Muscle of arm (tissue), 1 donor: ENCODE measurements at regions not wholly inside any gene's neighbourhood (a gene's known extent, or its start where the extent isn't known, plus 50 kb on each side); places are given as distances from the start of the nearest gene placed in this dataset.

ENCODE experiments used
- DNase-seq: peaks from one replicate; pipeline ENCODE4 v3.0.0-alpha.2; 2013

GRCh38 chr13:71087006-71087405, 780.0 kb downstream of the DACH1 start:
- DNase-seq: no peak

GRCh38 chr13:71082631-71083030, 784.4 kb downstream of the DACH1 start:
- no peak for DNase-seq

GRCh38 chr13:71079638-71080037, 787.4 kb downstream of the DACH1 start:
- DNase-seq: no peak

GRCh38 chr13:71068041-71068440, 799.0 kb downstream of the DACH1 start:
- DNase-seq: no peak

- DNase-seq: no peak
Measured at GRCh38 chr13:71067165-71067815, 799.7 kb downstream of the DACH1 start.

GRCh38 chr13:71056581-71056980, 810.4 kb downstream of the DACH1 start:
- DNase-seq: no peak

GRCh38 chr13:71055644-71056043, 811.4 kb downstream of the DACH1 start:
- DNase-seq: no peak

- DNase-seq: no peak
Measured at GRCh38 chr13:71055047-71055446, 812.0 kb downstream of the DACH1 start.

- no peak for DNase-seq
Measured at GRCh38 chr13:71054358-71054757, 812.6 kb downstream of the DACH1 start.

GRCh38 chr13:71051573-71051972, 815.4 kb downstream of the DACH1 start:
- no peak for DNase-seq

GRCh38 chr13:71046360-71047079, 820.5 kb downstream of the DACH1 start:
- DNase-seq: no peak

- DNase-seq: no peak
Measured at GRCh38 chr13:71045101-71045500, 821.9 kb downstream of the DACH1 start.

GRCh38 chr13:71039440-71039839, 827.6 kb downstream of the DACH1 start:
- no peak for DNase-seq

- DNase-seq: no peak
Measured at GRCh38 chr13:71034018-71034417, 833.0 kb downstream of the DACH1 start.

GRCh38 chr13:71033026-71033425, 834.0 kb downstream of the DACH1 start:
- DNase-seq: no peak

- no peak for DNase-seq
Measured at GRCh38 chr13:71030784-71031183, 836.2 kb downstream of the DACH1 start.

GRCh38 chr13:71028884-71029283, 838.1 kb downstream of the DACH1 start:
- no peak for DNase-seq

- DNase-seq: no peak
Measured at GRCh38 chr13:71021825-71022422, 845.1 kb downstream of the DACH1 start.

GRCh38 chr13:71018995-71019394, 848.0 kb downstream of the DACH1 start:
- no peak for DNase-seq

GRCh38 chr13:71018544-71018943, 848.5 kb downstream of the DACH1 start:
- no peak for DNase-seq

GRCh38 chr13:71017607-71018006, 849.4 kb downstream of the DACH1 start:
- no peak for DNase-seq

GRCh38 chr13:71015516-71015915, 851.5 kb downstream of the DACH1 start:
- no peak for DNase-seq

GRCh38 chr13:71015021-71015420, 852.0 kb downstream of the DACH1 start:
- DNase-seq: no peak
